ENCODE measurements at regions not wholly inside any gene's neighbourhood (a gene's known extent, or its start where the extent isn't known, plus 50 kb on each side); places are given as distances from the start of the nearest gene placed in this dataset.

- TF ChIP-seq, protein P1, sequence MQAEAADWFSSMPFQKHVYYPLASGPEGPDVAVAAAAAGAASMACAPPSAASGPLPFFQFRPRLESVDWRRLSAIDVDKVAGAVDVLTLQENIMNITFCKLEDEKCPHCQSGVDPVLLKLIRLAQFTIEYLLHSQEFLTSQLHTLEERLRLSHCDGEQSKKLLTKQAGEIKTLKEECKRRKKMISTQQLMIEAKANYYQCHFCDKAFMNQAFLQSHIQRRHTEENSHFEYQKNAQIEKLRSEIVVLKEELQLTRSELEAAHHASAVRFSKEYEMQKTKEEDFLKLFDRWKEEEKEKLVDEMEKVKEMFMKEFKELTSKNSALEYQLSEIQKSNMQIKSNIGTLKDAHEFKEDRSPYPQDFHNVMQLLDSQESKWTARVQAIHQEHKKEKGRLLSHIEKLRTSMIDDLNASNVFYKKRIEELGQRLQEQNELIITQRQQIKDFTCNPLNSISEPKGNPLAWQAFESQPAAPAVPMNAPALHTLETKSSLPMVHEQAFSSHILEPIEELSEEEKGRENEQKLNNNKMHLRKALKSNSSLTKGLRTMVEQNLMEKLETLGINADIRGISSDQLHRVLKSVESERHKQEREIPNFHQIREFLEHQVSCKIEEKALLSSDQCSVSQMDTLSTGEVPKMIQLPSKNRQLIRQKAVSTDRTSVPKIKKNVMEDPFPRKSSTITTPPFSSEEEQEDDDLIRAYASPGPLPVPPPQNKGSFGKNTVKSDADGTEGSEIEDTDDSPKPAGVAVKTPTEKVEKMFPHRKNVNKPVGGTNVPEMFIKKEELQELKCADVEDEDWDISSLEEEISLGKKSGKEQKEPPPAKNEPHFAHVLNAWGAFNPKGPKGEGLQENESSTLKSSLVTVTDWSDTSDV (CRISPR knock-in tag; IDR thresholded peaks at IDR 0.05), result no peak
- TF ChIP-seq ATAD3A (CRISPR knock-in tag; IDR thresholded peaks at IDR 0.05), result no peak
Observed at GRCh38 chr1:115475901-115476300, 137.9 kb upstream of the NGF start (continued).

- CTCF ChIA-PET (ENCODE audit: low intra/inter-chr PET ratio, low total read pairs), result no interaction called here
- Histone ChIP-seq H3K27ac (ENCODE audit: extremely low read length, insufficient read depth, low read length) (no peak overlapping the region), H3K4me1 (ENCODE audit: insufficient read depth, low read length) (no peaks in the 10 kb centered on the region), H3K79me2 (ENCODE audit: insufficient read depth, low read length) (no peaks in the 10 kb centered on the region), H4K20me1 (ENCODE audit: insufficient read depth, low read length) (no peaks in the 10 kb centered on the region), H2AFZ (ENCODE audit: low read length) (no peak overlapping the region), H3K9ac (ENCODE audit: insufficient read depth, low read depth, low read length) (no peak overlapping the region), H3K4me3 (replicated peaks in 1 of 3; ENCODE audit: insufficient read depth in 1 of 3, low read depth in 2 of 3, low read length in 3 of 3) (no peak overlapping the region), H3K36me3 (replicated peaks in 1 of 2; ENCODE audit: control insufficient read depth in 1 of 2, insufficient read depth in 2 of 2, low read length in 2 of 2) (no peaks in the 10 kb centered on the region), H3K9me3 (ENCODE audit: low read length) (no peaks in the 10 kb centered on the region), H3K27me3 (ENCODE audit: control insufficient read depth in 1 of 2, insufficient read depth in 2 of 2, low read length in 2 of 2) (no peaks in the 10 kb centered on the region), H3K4me2 (ENCODE audit: low read depth, low read length) (no peak overlapping the region)
- TF ChIP-seq FOXC1 (CRISPR knock-in tag; IDR thresholded peaks at IDR 0.05; ENCODE audit: borderline replicate concordance) (no peak), CENPT (CRISPR knock-in tag; IDR thresholded peaks at IDR 0.05; ENCODE audit: low read depth) (no peak), ZNF317 (CRISPR knock-in tag; IDR thresholded peaks at IDR 0.05) (no peak), HNF4G (IDR thresholded peaks at IDR 0.05; ENCODE audit: borderline replicate concordance, low read depth, low read length) (no peak), HNF4G (CRISPR knock-in tag; IDR thresholded peaks at IDR 0.05; ENCODE audit: borderline replicate concordance, low read depth) (no peak), RFX5 (IDR thresholded peaks at IDR 0.05; ENCODE audit: low read depth, low read length) (no peak), AGO1 (IDR thresholded peaks at IDR 0.05; ENCODE audit: low read depth, low read length, poor library complexity, severe bottlenecking) (no peak)
- TF ChIP-seq, protein P2, sequence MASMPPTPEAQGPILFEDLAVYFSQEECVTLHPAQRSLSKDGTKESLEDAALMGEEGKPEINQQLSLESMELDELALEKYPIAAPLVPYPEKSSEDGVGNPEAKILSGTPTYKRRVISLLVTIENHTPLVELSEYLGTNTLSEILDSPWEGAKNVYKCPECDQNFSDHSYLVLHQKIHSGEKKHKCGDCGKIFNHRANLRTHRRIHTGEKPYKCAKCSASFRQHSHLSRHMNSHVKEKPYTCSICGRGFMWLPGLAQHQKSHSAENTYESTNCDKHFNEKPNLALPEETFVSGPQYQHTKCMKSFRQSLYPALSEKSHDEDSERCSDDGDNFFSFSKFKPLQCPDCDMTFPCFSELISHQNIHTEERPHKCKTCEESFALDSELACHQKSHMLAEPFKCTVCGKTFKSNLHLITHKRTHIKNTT (CRISPR knock-in tag; IDR thresholded peaks at IDR 0.05), result no peak
- BruUV-seq (replicated peaks), result no TSS peak
- POLR2A ChIA-PET, result no interaction called here
- in situ Hi-C loops (cut with HindIII; ENCODE audit: extremely low pct_ligation_motif_present, low pct_unique_long_range_greater_than_20kb), result no loop called here
- intact Hi-C loops (cut with micrococcal nuclease; ENCODE audit: unreplicated experiment), result no loop called here
- FAIRE-seq (no peak), DNase-seq (ENCODE audit: low spot score) (no peak), ATAC-seq (no peak)
- 17% methylated on average over 1 of the region's 2 CpGs for WGBS (ENCODE audit: low lambda C conversion rate)
Observed at GRCh38 chr1:115475252-115475651, 137.2 kb upstream of the NGF start.

Data from HepG2 (cell line).